COLO668 (cell line): ENCODE measurements at regions not wholly inside any gene's neighbourhood (a gene's known extent, or its start where the extent isn't known, plus 50 kb on each side); places are given as distances from the start of the nearest gene placed in this dataset.

Source experiments
- DNase-seq: peaks from one replicate; lab custom pipeline; 2025; ENCODE audit not compliant: unreplicated experiment; lab: John Stamatoyannopoulos, UW

DNA sequence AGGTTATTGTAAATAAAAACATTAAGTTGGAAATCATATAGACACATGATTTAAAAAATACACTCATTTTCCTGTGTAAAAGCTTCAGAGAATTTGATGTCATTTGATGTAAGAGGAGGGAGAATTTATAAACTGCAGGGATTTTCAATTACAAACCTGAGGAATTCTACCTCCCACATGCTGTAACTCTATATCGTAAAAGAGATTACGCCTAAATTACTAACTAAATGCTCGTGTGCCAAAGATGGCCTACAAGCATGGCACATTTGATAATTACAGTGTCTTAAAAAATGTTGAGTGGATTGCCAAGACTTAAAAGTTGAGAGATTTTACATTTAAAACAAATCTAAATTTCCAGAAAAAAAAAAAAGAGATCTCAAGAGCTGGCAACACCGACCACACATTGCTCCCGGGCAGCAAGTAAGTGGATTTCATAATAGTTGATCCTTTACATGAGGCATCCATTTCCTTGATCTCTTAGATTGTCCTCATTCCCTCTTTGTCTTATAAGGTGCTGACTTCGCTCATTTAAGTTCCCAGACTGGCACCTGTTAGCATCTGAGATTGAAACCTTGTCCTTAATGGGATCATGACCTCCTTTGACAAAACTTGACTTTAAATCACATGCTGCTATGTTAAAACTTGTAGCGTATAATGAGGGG is 840.3 kb upstream of the ZEB2 start:
- no peak for DNase-seq

- no peak for DNase-seq
Observed at GRCh38 chr2:145359561-145359960, 839.6 kb upstream of the ZEB2 start.

GRCh38 chr2:145356056-145356455 is 836.1 kb upstream of the ZEB2 start:
- no peak for DNase-seq

- DNase-seq: no peak
Observed at GRCh38 chr2:145352484-145352883, 832.6 kb upstream of the ZEB2 start.

DNA sequence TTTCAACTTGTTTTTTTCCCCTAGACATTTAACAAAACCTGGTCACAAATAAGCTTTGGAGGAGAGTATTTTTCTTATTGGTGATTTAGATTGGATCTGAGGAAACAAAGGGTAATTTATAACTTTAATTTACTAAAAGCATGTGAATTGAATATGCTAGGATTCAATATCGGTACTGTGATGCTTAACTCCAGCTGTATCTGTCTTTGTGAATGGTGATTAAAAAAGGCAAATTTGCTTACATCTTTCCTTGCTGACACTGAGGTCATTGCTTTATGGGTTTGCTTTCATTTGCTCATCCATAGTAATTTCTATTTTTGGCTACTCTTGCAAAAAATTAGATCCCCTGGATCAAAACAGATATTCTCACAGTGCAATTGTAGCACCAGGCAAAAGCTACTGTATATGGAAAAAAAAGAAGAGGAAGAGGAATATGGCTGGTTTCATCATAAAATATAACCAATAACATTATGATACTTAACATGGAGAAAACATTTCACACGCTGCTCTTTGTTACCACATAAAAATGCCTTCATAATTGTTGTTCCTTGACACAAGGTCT is 832.0 kb upstream of the ZEB2 start:
- DNase-seq: no peak

- DNase-seq: no peak
Observed at GRCh38 chr2:145350011-145350410, 830.1 kb upstream of the ZEB2 start.

DNA sequence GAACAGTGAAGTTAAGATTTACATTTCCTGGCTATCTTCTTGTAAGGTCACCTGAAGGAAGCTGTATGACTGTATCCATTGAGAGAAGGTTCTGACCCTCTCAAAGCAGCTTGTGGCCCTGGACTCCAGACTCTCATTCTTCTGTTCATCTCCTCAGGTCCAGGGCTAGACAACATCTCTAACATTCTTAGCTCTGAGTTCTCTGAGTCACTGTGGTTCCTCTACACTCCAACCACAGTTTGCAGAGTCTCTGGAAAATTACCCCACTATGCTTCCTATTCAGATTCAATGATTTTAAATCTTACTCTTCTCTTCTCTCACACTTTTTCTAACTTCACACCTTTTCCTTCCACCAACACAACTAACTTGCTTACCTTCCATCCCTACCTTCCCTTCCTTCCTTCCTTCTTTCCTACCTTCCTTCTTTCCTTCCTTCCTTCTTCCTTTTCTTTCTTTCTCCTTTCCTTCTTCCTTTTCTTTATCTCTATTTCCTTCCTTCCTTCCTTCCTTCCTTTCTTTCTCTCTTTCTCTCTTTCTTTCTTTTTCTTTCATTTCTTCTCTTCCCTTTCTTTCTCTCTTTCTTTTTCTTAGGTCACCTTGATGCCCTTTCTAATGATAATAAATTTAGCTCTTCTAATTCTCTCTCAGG is 824.3 kb upstream of the ZEB2 start:
- DNase-seq: no peak

DNA sequence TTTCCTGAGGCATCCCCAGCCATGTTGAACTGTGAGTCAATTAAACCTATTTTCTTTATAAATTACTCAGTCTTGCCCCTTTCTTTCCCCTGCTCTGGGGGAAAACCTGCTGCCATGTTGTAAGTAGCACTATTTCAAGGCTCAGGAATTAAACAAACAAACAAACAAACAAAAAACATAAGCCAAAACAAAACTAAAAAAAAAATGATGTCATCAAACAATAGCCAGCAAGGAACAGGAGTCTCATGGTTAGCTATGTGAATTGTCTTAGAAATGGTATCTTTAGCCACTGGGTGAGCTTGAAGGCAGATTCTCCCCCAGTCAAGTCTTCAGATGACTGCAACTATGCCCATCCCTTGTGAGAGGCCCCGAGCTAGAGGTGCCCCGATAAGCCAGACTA is 823.4 kb upstream of the ZEB2 start:
- DNase-seq: no peak

- DNase-seq: no peak
Observed at GRCh38 chr2:145341536-145341935, 821.6 kb upstream of the ZEB2 start.

DNA sequence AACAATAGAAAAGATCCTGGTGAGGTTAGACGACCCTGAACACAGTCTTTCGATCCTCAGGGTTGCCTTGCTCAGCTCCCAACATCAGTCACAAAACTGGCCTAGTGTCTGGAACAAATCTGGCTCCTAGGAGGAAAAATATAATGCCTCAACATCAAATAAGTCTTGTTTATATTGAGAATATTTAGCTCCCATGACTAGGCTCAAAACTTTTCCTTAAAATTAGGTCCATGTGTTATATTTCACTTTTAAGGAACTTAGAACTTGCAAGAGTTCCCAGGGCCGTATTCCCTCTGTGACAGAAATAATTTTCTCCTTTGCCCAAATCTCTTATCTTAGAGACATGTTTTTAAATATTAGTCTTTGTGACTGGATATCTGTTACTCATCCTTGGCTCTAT is 819.7 kb upstream of the ZEB2 start:
- DNase-seq: no peak

GRCh38 chr2:145332210-145332898 is 812.4 kb upstream of the ZEB2 start:
- DNase-seq: no peak

DNA sequence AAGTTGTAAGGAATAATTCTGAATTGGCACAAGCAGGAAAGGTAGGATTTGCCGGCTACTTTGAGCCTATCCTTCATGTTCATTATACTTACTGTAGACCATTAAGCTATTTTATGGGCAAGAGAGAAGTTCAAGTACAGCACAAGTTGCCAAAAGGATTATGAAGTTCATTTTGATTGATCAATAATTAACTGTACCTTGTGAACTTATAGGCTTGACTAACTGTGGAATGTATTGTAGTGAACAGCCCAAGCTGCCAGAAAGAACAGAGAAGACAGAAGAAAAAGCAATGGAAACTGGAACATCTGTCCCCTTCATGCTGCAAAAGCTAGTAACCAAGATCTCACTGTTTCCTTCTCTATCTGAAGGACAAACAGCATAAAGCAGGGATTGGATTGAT is 810.1 kb upstream of the ZEB2 start:
- DNase-seq: no peak

GRCh38 chr2:145325485-145325884 is 805.6 kb upstream of the ZEB2 start:
- no peak for DNase-seq

- no peak for DNase-seq
Observed at GRCh38 chr2:145324748-145325147, 804.8 kb upstream of the ZEB2 start.

DNA sequence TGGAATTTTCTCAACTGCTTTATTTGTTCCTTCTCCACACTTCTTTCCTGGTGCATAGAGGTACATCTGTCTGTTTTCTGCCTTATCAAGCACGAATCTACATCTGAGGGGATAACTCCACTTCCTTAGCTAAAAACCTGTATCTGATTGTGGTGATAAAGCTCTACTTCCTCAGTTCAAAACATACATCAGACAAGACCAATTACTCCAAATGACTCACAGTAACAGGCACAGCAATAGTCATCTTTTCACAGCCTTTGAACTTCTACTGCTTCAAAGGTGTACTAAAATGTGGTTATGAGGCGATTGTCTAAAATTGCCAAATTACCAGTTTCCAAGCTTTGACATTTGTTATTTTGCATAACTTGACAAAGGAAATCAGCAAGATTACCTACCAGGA is 803.6 kb upstream of the ZEB2 start:
- no peak for DNase-seq

- DNase-seq: no peak
Observed at GRCh38 chr2:145321344-145321743, 801.4 kb upstream of the ZEB2 start.

DNA sequence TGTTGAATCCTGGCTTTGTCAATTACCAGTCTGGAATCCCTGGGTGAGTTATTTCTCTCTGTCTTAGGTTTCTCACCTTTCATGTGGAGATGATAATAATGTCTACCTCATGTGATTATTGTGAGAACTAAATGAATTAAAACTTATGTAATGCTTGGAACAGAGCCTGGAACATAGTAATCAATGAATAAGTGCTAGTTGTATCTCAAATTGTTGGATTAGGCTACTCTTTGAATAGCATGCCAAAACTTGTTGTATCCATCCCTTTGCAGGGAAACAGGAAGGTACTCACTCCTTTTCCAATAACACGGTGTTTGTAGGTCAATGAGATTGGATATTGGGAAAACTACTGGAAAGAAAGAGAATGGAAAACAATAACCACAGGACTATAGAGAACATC is 796.6 kb upstream of the ZEB2 start:
- DNase-seq: no peak

DNA sequence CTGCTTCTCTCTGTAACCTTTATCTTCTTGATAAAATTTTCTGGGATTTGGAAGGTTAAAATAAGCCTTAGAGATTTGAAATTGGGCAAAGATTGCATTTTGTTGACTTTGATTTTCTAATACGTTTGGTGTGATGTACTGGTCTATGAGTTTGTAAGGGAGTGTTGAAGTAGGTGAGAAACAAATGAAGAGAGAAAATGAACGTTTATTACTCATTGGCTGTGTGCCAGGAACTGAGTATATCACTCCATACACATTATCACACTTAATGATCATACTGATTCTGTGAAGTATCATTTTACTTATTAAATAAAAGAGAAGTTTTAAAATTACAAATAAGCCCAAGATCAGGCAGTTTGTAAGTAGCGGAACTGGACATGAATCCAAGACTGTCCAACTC is 795.1 kb upstream of the ZEB2 start:
- DNase-seq: no peak

GRCh38 chr2:145314119-145314633 is 794.3 kb upstream of the ZEB2 start:
- no peak for DNase-seq

GRCh38 chr2:145305889-145306288 is 786.0 kb upstream of the ZEB2 start:
- no peak for DNase-seq

- DNase-seq: no peak
Observed at GRCh38 chr2:145304501-145304900, 784.6 kb upstream of the ZEB2 start.

- DNase-seq: no peak
Observed at GRCh38 chr2:145303536-145303935, 783.6 kb upstream of the ZEB2 start.
